IMR-90 (cell line): ENCODE measurements at regions not wholly inside any gene's neighbourhood (a gene's known extent, or its start where the extent isn't known, plus 50 kb on each side); places are given as distances from the start of the nearest gene placed in this dataset.

Experiments used
- ATAC-seq: fragments of 200-7000 bp; cut with Tn5 transposase; 2 replicates; pipeline ENCODE4 v1.9.1; 2020; ENCODE audit warnings: low read depth, mild to moderate bottlenecking, moderate library complexity
- BruUV-seq: library from RNA; stranded (reverse); fragments of 400-500 nt; replicated peaks from 2 replicates; lab custom pipeline; 2021; lab: Mats Ljungman, UMichigan
- CTCF ChIA-PET: fragments of 300-600 bp; formaldehyde crosslinking; extraction: SDS; loops from one replicate; lab custom pipeline; 2021; ENCODE audit warnings: antibody characterized with exemption; lab: Yijun Ruan, JAX
- POLR2A ChIA-PET: fragments of 300-600 bp; sonication (Branson Sonifier 250); formaldehyde crosslinking; loops from one replicate; lab custom pipeline; 2022; ENCODE audit warnings: antibody characterized with exemption; ENCODE audit not compliant: unreplicated experiment; lab: Charles Lee
- DNase-seq: peaks from one replicate; pipeline ENCODE4 v3.0.0; 2013
- H2AFZ ChIP-seq: replicated peaks from 2 replicates; pipeline ENCODE3; 2013; ENCODE audit warnings: low read length, mild to moderate bottlenecking; ENCODE audit not compliant: poor library complexity
- H2AK5ac ChIP-seq: 2 replicates; pipeline ENCODE4 v1.6.1; 2013; ENCODE audit warnings: low read depth, low read length, inconsistent platforms
- H2AK9ac ChIP-seq: replicated peaks from 2 replicates; pipeline ENCODE3; 2013; ENCODE audit warnings: mild to moderate bottlenecking, low read depth, low read length, moderate library complexity; ENCODE audit not compliant: poor library complexity
- H2BK120ac ChIP-seq: 2 replicates; pipeline ENCODE4 v1.6.1; 2013; ENCODE audit warnings: low read depth, low read length, inconsistent platforms
- H2BK15ac ChIP-seq: 3 replicates; pipeline ENCODE4 v1.6.1; 2013; ENCODE audit warnings: low read depth, low read length, inconsistent platforms
- H2BK20ac ChIP-seq: 2 replicates; pipeline ENCODE4 v1.6.1; 2013; ENCODE audit warnings: low read depth, mild to moderate bottlenecking, inconsistent platforms, low read length, moderate library complexity
- H2BK5ac ChIP-seq: 2 replicates; pipeline ENCODE4 v1.6.1; 2013; ENCODE audit warnings: mild to moderate bottlenecking, low read depth, low read length, inconsistent platforms; ENCODE audit not compliant: poor library complexity, severe bottlenecking
- H3K14ac ChIP-seq: replicated peaks from 2 replicates; pipeline ENCODE4 v1.6.1; 2013; ENCODE audit warnings: low read depth, low read length, inconsistent platforms
- H3K18ac ChIP-seq: 2 replicates; pipeline ENCODE4 v1.6.1; 2013; ENCODE audit warnings: low read depth, low read length, control low read depth
- H3K23ac ChIP-seq: 2 replicates; pipeline ENCODE4 v1.6.1; 2013; ENCODE audit warnings: low read depth, low read length, inconsistent platforms
- H3K27ac ChIP-seq: 2 replicates; pipeline ENCODE4 v1.5.1; 2013; ENCODE audit warnings: mild to moderate bottlenecking, control low read depth, low read length; ENCODE audit not compliant: insufficient read depth
- H3K27me3 ChIP-seq: 2 replicates; pipeline ENCODE4 v1.6.1; 2013; ENCODE audit warnings: low read length; ENCODE audit not compliant: control insufficient read depth, insufficient read depth
- H3K36me3 ChIP-seq: 2 replicates; pipeline ENCODE4 v1.6.1; 2013; ENCODE audit warnings: low read length, mixed read lengths; ENCODE audit not compliant: control insufficient read depth, insufficient read depth
- H3K4ac ChIP-seq: 2 replicates; pipeline ENCODE4 v1.6.1; 2013; ENCODE audit warnings: low read depth, low read length, inconsistent platforms
- H3K4me1 ChIP-seq: 2 replicates; pipeline ENCODE4 v1.6.1; 2013; ENCODE audit warnings: low read length, mixed read lengths; ENCODE audit not compliant: control insufficient read depth, insufficient read depth
- H3K4me2 ChIP-seq: 2 replicates; pipeline ENCODE4 v1.6.1; 2013; ENCODE audit warnings: low read depth, mild to moderate bottlenecking, control low read depth, low read length, moderate library complexity
- H3K4me3 ChIP-seq: 2 replicates; pipeline ENCODE4 v1.5.1; 2013; ENCODE audit warnings: low read depth, mild to moderate bottlenecking, control low read depth, low read length, moderate library complexity; ENCODE audit not compliant: insufficient read depth
- H3K56ac ChIP-seq: 2 replicates; pipeline ENCODE4 v1.6.1; 2013; ENCODE audit warnings: low read length, inconsistent platforms; ENCODE audit not compliant: insufficient read depth; ENCODE audit errors: extremely low read depth
- H3K79me1 ChIP-seq, 2 experiments: 2 replicates each; pipeline ENCODE4 v1.6.1; 2013; ENCODE audit warnings: low read length in 2 of 2, inconsistent platforms in 1 of 2, low read depth in 1 of 2
- H3K9ac ChIP-seq: 2 replicates; pipeline ENCODE4 v1.6.1; 2013; ENCODE audit warnings: low read depth, low read length, control low read depth
- H3K9me1 ChIP-seq: 2 replicates; pipeline ENCODE4 v1.6.1; 2013; ENCODE audit warnings: low read length, inconsistent platforms; ENCODE audit not compliant: insufficient read depth
- H3K9me3 ChIP-seq: 2 replicates; pipeline ENCODE4 v1.6.1; 2013; ENCODE audit warnings: low read length; ENCODE audit not compliant: control insufficient read depth, insufficient read depth
- H4K20me1 ChIP-seq: 2 replicates; pipeline ENCODE4 v1.6.1; 2013; ENCODE audit warnings: low read length, inconsistent platforms; ENCODE audit not compliant: insufficient read depth
- H4K5ac ChIP-seq: 2 replicates; pipeline ENCODE4 v1.6.1; 2013; ENCODE audit warnings: mild to moderate bottlenecking, low read depth, low read length, control low read depth
- H4K8ac ChIP-seq, 2 experiments: 2 replicates each; pipeline ENCODE4 v1.6.1; 2013; ENCODE audit warnings: low read depth in 2 of 2, low read length in 2 of 2, control low read depth in 1 of 2, inconsistent platforms in 1 of 2
- H4K91ac ChIP-seq: 2 replicates; pipeline ENCODE4 v1.6.1; 2013; ENCODE audit warnings: low read depth, low read length, inconsistent platforms; ENCODE audit not compliant: insufficient read depth
- CHD1 ChIP-seq: IDR thresholded peaks from 2 replicates; pipeline ENCODE4 v1.6.1; 2012; ENCODE audit warnings: low read depth, low read length, improper control_type of control experiment
- RAD21 ChIP-seq: IDR thresholded peaks from 2 replicates; pipeline ENCODE4 v1.6.1; 2012; ENCODE audit warnings: low read length, improper control_type of control experiment
- WGBS, 2 experiments: methylation state at CpG; one replicate each; pipeline versions ENCODE4 v1.1.5 to v1.1.7; 2013; ENCODE audit warnings: missing lambda C conversion rate in 2 of 2; ENCODE audit not compliant: insufficient read length in 1 of 2; ENCODE audit errors: extremely low coverage in 2 of 2; 5-methylcytosine and 5-hydroxymethylcytosine counted together
- dilution Hi-C: fragments of 300-500 bp; cut with HindIII; formaldehyde crosslinking; loops from one replicate; pipeline ENCODE4 v1.14.3; 2018; ENCODE audit warnings: low sequenced_read_pairs; ENCODE audit not compliant: unreplicated experiment
- in situ Hi-C: fragments of 300-500 bp; cut with MboI; formaldehyde crosslinking; loops from 3 replicates; pipeline ENCODE4 v1.14.3; 2019; ENCODE audit warnings: low sequenced_read_pairs, inconsistent platforms, mixed read lengths
- intact Hi-C: fragments of 100-400 bp; cut with micrococcal nuclease; formaldehyde crosslinking; loops from 2 replicates; pipeline ENCODE4 v1.10.0; 2022
- TF ChIP-seq, protein P1 (sequence below): fragments of 150-350 bp; IDR thresholded peaks from 2 replicates; pipeline ENCODE4 v1.6.1; 2016; ENCODE audit warnings: low read depth, mild to moderate bottlenecking, low read length, moderate library complexity, borderline replicate concordance

DNA sequence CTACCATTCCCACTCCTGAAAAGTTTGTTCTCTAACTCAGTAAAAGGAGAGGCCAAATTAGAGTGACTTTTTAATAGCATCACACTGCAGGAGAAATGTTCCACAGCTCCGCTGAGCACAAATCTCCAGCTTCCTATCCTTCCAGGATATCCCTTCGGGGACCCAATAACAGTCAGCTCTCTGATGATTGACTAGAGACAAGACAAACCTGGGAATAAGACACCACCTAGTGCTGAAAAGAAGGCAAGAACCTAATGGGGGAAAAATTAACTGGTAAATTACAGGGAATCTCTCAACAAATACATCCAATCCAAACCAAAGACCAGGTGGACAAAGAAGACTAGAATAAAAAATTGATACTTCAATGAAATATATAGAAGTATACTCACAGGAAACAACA lies 977.1 kb upstream of the SOX11 start:
- Histone ChIP-seq H4K8ac (no peak overlapping the region), H4K91ac (no peak overlapping the region), H4K20me1 (no peaks in the 10 kb centered on the region), H3K9ac (no peak overlapping the region), H3K4me3 (no peak overlapping the region), H3K4me2 (no peak overlapping the region), H3K27me3 (no peaks in the 10 kb centered on the region), H3K36me3 (no peaks in the 10 kb centered on the region), H3K23ac (no peak overlapping the region), H3K18ac (no peak overlapping the region), H3K56ac (no peak overlapping the region), H2BK15ac (no peak overlapping the region), H3K4me1 (no peaks in the 10 kb centered on the region), H3K79me1 (no peaks in the 10 kb centered on the region), H3K4ac (no peak overlapping the region), H3K27ac (no peak overlapping the region), H3K9me1 (no peaks in the 10 kb centered on the region), H2BK20ac (no peak overlapping the region), H2BK120ac (no peak overlapping the region), H3K14ac (no peak overlapping the region), H2AK9ac (no peak overlapping the region), H2AFZ (no peak overlapping the region), H2BK5ac (no peak overlapping the region), H4K5ac (no peak overlapping the region), H2AK5ac (no peak overlapping the region), H3K9me3 (peaks cover 14% of the 10 kb centered on the region)
- DNase-seq (no peak), ATAC-seq (no peak)
- in situ Hi-C loops (no loop called here), intact Hi-C loops (no loop called here), dilution Hi-C loops (no loop called here)
- ChIA-PET POLR2A (no interaction called here), CTCF (no interaction called here)
- WGBS, 2 experiments = no CpG with 5 or more reads among the region's 2 CpGs
- no TSS peak for BruUV-seq
- TF ChIP-seq, protein P1, sequence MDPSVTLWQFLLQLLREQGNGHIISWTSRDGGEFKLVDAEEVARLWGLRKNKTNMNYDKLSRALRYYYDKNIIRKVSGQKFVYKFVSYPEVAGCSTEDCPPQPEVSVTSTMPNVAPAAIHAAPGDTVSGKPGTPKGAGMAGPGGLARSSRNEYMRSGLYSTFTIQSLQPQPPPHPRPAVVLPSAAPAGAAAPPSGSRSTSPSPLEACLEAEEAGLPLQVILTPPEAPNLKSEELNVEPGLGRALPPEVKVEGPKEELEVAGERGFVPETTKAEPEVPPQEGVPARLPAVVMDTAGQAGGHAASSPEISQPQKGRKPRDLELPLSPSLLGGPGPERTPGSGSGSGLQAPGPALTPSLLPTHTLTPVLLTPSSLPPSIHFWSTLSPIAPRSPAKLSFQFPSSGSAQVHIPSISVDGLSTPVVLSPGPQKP = no peak
- no peak for TF ChIP-seq CHD1
- no peak for TF ChIP-seq RAD21
